ENCODE measurements at regions not wholly inside any gene's neighbourhood (a gene's known extent, or its start where the extent isn't known, plus 50 kb on each side); places are given as distances from the start of the nearest gene placed in this dataset.

DNA sequence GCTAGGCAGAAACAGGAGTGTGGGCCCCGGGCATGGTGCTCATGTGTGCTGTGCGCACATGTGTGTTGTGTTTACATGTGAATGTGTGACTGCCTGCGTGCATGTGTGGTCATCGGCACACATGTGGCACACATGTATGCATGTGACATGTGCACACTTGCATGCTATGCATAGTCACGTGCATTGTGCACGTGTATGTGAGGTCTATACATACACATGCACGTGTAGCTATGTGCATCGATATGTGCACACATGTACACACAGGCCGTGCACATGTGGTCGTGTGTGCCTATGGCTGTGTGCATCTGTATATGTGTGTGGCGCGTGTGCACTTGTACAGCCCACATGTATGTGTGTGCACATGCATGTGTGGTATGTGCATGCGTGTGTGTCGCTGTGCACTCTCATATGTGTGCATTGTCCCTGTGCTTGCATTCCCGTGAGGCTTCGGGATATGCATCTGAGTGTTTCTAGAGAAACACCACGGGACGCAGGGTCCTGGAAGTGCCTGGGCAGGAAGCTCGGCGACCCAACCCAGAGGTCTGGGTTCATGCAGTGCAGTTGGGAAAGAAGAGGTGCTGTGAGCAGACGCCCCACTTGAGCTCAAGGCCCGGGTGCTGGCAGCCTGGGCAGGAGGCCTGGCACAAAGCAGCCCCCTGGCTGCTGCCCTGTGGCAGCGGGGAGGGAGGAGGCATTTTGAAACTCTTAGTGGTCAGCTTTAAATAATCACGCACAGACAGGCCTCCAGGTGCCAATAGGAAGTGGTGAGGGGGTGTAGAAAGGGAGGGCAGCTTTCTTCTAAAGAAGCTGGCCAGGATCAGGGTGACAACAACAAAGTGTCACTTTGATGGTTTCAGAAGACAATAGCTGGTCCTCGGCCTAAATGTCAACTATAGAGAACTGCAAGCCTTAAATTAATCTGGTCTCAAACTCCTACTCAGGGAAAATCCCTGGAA lies 410.0 kb upstream of the MGMT start:
- no peaks in the 10 kb centered on the region for H3K36me3 Mint-ChIP-seq (ENCODE audit: low read depth)
- H3K9me3 Mint-ChIP-seq = no peaks in the 10 kb centered on the region
- no peak for DNase-seq (ENCODE audit: low read depth, low spot score)
- H3K27ac Mint-ChIP-seq (ENCODE audit: unreplicated experiment) = no peak overlapping the region
- TF ChIP-seq, protein P1, sequence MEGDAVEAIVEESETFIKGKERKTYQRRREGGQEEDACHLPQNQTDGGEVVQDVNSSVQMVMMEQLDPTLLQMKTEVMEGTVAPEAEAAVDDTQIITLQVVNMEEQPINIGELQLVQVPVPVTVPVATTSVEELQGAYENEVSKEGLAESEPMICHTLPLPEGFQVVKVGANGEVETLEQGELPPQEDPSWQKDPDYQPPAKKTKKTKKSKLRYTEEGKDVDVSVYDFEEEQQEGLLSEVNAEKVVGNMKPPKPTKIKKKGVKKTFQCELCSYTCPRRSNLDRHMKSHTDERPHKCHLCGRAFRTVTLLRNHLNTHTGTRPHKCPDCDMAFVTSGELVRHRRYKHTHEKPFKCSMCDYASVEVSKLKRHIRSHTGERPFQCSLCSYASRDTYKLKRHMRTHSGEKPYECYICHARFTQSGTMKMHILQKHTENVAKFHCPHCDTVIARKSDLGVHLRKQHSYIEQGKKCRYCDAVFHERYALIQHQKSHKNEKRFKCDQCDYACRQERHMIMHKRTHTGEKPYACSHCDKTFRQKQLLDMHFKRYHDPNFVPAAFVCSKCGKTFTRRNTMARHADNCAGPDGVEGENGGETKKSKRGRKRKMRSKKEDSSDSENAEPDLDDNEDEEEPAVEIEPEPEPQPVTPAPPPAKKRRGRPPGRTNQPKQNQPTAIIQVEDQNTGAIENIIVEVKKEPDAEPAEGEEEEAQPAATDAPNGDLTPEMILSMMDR (conservative IDR thresholded peaks at IDR 0.05) = no peak
- peaks cover 10% of the 10 kb centered on the region for H3K4me1 Mint-ChIP-seq
- H3K27me3 Mint-ChIP-seq (ENCODE audit: low read depth) = no peaks in the 10 kb centered on the region
- H3K4me3 Mint-ChIP-seq = no peak overlapping the region

DNA sequence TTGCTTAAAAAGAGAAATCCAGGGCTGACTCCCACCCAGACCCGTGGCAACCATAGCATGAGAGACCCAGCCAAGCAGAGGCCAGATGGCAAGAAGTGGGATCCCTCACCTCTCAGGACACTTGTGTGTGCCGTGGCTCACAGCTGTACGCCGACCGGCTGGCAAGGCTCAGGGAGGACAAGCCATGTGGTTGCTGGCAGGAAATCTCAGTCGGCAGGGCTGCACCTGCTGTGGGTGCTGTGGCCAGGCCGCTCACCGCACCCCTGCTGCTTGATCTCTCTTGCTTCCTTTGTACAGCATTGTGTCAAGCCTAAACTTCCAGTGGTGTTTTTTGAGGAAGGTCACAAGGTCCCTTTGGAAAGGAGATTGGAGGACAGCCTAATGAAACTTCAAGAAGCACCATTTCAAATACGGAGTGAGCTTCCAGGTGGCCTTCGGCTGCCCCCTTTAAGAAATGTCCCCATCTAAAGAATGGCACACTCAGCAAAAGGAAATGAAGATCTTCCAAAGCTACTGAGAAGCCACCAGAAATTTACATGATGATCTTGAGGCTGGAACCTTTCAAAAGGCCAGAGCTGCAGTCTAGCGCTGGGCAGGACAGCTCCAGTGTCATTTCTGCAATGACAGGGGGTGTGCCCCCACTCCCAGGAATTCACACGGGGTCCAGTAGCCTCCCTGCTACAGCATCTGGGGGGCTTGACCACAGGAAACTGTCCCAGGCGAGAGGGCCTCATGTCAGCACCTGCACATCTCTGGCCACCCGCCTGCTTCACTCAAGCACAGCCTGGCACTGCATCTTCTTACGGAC lies 409.0 kb upstream of the MGMT start:
- Mint-ChIP-seq H3K4me1 (peaks cover 10% of the 10 kb centered on the region), H3K9me3 (no peaks in the 10 kb centered on the region), H3K27ac (ENCODE audit: unreplicated experiment) (no peak overlapping the region), H3K4me3 (no peak overlapping the region), H3K27me3 (ENCODE audit: low read depth) (no peaks in the 10 kb centered on the region), H3K36me3 (ENCODE audit: low read depth) (no peaks in the 10 kb centered on the region)
- DNase-seq (ENCODE audit: low read depth, low spot score) = no peak
- TF ChIP-seq, protein P1 (conservative IDR thresholded peaks at IDR 0.05) = no peak

GRCh38 chr10:129058664-129059155 lies 408.3 kb upstream of the MGMT start:
- DNase-seq (ENCODE audit: low read depth, low spot score) = no peak
- H3K27me3 Mint-ChIP-seq (ENCODE audit: low read depth) = no peaks in the 10 kb centered on the region
- no peaks in the 10 kb centered on the region for H3K9me3 Mint-ChIP-seq
- no peak overlapping the region for H3K27ac Mint-ChIP-seq (ENCODE audit: unreplicated experiment)
- no peaks in the 10 kb centered on the region for H3K36me3 Mint-ChIP-seq (ENCODE audit: low read depth)
- H3K4me3 Mint-ChIP-seq = no peak overlapping the region
- peaks cover 10% of the 10 kb centered on the region for H3K4me1 Mint-ChIP-seq
- TF ChIP-seq, protein P1 (conservative IDR thresholded peaks at IDR 0.05) = no peak

GRCh38 chr10:129059977-129060376 lies 407.1 kb upstream of the MGMT start:
- TF ChIP-seq, protein P1 (conservative IDR thresholded peaks at IDR 0.05) = no peak
- Mint-ChIP-seq H3K4me3 (no peak overlapping the region), H3K36me3 (ENCODE audit: low read depth) (no peaks in the 10 kb centered on the region), H3K4me1 (peaks cover 9% of the 10 kb centered on the region), H3K27me3 (ENCODE audit: low read depth) (no peaks in the 10 kb centered on the region), H3K9me3 (no peaks in the 10 kb centered on the region), H3K27ac (ENCODE audit: unreplicated experiment) (no peak overlapping the region)
- DNase-seq (ENCODE audit: low read depth, low spot score) = no peak

- TF ChIP-seq, protein P1 (conservative IDR thresholded peaks at IDR 0.05) = no peak
- Mint-ChIP-seq H3K27me3 (ENCODE audit: low read depth) (no peaks in the 10 kb centered on the region), H3K9me3 (no peaks in the 10 kb centered on the region), H3K27ac (ENCODE audit: unreplicated experiment) (no peak overlapping the region), H3K4me3 (no peak overlapping the region), H3K36me3 (ENCODE audit: low read depth) (no peaks in the 10 kb centered on the region), H3K4me1 (no peaks in the 10 kb centered on the region)
- no peak for DNase-seq (ENCODE audit: low read depth, low spot score)
These were observed 403.8 kb upstream of the MGMT start for GRCh38 chr10:129063212-129063611.

Measured in neural crest cell (in vitro differentiated cells).